ENCODE measurements at regions not wholly inside any gene's neighbourhood (a gene's known extent, or its start where the extent isn't known, plus 50 kb on each side); places are given as distances from the start of the nearest gene placed in this dataset.

DNA sequence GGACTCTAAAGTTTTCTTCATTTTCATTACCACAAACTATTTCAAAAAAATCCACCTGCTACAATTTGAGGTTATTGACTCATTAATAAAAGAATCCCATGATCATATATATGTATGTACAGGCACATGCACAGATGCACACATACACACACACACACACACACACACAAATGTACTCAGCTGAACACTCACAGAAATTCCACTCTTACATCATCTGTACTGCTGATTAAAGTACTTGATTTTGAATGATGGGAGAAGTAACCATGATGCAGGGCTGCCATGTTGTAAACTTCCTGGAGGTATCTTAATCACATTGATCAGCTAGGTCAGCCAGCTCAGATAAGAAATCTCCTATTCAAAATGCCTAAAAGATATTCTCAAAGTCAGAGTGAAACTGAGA lies 1313.2 kb upstream of the NRXN1 start:
- no peaks in the 10 kb centered on the region for H3K36me3 ChIP-seq (ENCODE audit: control insufficient read depth in 2 of 2, insufficient read depth in 1 of 2, low read length in 2 of 2)
- H3K9me3 ChIP-seq (ENCODE audit: control insufficient read depth, insufficient read depth, low read depth, low read length): no peaks in the 10 kb centered on the region
- no peak overlapping the region for H3K4me3 ChIP-seq (ENCODE audit: low read depth, low read length)
- no peak overlapping the region for H3K27ac ChIP-seq (ENCODE audit: extremely low read depth, low read depth, low read length)
- POLR2A ChIA-PET: no interaction called here
- H3K4me1 ChIP-seq (ENCODE audit: control insufficient read depth, insufficient read depth, low read length): no peaks in the 10 kb centered on the region
- CTCF ChIA-PET: no interaction called here
- TF ChIP-seq ZNF23 (tag by site-specific recombination; IDR thresholded peaks at IDR 0.05; ENCODE audit: borderline replicate concordance) (no peak), ZNF146 (tag by site-specific recombination; IDR thresholded peaks at IDR 0.05) (no peak), ZNF792 (tag by site-specific recombination; IDR thresholded peaks at IDR 0.05) (no peak), SP3 (tag by site-specific recombination; IDR thresholded peaks at IDR 0.05) (no peak), BCL11A (tag by site-specific recombination; IDR thresholded peaks at IDR 0.05; ENCODE audit: low read depth) (no peak), ZNF664 (tag by site-specific recombination; IDR thresholded peaks at IDR 0.05) (no peak), ZSCAN23 (tag by site-specific recombination; IDR thresholded peaks at IDR 0.05) (no peak)
- TF ChIP-seq, protein P1, sequence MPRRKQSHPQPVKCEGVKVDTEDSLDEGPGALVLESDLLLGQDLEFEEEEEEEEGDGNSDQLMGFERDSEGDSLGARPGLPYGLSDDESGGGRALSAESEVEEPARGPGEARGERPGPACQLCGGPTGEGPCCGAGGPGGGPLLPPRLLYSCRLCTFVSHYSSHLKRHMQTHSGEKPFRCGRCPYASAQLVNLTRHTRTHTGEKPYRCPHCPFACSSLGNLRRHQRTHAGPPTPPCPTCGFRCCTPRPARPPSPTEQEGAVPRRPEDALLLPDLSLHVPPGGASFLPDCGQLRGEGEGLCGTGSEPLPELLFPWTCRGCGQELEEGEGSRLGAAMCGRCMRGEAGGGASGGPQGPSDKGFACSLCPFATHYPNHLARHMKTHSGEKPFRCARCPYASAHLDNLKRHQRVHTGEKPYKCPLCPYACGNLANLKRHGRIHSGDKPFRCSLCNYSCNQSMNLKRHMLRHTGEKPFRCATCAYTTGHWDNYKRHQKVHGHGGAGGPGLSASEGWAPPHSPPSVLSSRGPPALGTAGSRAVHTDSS (tag by site-specific recombination; IDR thresholded peaks at IDR 0.05): no peak
- TF ChIP-seq, protein P2, sequence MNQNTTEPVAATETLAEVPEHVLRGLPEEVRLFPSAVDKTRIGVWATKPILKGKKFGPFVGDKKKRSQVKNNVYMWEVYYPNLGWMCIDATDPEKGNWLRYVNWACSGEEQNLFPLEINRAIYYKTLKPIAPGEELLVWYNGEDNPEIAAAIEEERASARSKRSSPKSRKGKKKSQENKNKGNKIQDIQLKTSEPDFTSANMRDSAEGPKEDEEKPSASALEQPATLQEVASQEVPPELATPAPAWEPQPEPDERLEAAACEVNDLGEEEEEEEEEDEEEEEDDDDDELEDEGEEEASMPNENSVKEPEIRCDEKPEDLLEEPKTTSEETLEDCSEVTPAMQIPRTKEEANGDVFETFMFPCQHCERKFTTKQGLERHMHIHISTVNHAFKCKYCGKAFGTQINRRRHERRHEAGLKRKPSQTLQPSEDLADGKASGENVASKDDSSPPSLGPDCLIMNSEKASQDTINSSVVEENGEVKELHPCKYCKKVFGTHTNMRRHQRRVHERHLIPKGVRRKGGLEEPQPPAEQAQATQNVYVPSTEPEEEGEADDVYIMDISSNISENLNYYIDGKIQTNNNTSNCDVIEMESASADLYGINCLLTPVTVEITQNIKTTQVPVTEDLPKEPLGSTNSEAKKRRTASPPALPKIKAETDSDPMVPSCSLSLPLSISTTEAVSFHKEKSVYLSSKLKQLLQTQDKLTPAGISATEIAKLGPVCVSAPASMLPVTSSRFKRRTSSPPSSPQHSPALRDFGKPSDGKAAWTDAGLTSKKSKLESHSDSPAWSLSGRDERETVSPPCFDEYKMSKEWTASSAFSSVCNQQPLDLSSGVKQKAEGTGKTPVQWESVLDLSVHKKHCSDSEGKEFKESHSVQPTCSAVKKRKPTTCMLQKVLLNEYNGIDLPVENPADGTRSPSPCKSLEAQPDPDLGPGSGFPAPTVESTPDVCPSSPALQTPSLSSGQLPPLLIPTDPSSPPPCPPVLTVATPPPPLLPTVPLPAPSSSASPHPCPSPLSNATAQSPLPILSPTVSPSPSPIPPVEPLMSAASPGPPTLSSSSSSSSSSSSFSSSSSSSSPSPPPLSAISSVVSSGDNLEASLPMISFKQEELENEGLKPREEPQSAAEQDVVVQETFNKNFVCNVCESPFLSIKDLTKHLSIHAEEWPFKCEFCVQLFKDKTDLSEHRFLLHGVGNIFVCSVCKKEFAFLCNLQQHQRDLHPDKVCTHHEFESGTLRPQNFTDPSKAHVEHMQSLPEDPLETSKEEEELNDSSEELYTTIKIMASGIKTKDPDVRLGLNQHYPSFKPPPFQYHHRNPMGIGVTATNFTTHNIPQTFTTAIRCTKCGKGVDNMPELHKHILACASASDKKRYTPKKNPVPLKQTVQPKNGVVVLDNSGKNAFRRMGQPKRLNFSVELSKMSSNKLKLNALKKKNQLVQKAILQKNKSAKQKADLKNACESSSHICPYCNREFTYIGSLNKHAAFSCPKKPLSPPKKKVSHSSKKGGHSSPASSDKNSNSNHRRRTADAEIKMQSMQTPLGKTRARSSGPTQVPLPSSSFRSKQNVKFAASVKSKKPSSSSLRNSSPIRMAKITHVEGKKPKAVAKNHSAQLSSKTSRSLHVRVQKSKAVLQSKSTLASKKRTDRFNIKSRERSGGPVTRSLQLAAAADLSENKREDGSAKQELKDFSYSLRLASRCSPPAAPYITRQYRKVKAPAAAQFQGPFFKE (tag by site-specific recombination; IDR thresholded peaks at IDR 0.05; ENCODE audit: borderline replicate concordance): no peak
- TF ChIP-seq, protein P3, sequence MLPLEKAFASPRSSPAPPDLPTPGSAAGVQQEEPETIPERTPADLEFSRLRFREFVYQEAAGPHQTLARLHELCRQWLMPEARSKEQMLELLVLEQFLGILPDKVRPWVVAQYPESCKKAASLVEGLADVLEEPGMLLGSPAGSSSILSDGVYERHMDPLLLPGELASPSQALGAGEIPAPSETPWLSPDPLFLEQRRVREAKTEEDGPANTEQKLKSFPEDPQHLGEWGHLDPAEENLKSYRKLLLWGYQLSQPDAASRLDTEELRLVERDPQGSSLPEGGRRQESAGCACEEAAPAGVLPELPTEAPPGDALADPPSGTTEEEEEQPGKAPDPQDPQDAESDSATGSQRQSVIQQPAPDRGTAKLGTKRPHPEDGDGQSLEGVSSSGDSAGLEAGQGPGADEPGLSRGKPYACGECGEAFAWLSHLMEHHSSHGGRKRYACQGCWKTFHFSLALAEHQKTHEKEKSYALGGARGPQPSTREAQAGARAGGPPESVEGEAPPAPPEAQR (tag by site-specific recombination; IDR thresholded peaks at IDR 0.05): no peak

DNA sequence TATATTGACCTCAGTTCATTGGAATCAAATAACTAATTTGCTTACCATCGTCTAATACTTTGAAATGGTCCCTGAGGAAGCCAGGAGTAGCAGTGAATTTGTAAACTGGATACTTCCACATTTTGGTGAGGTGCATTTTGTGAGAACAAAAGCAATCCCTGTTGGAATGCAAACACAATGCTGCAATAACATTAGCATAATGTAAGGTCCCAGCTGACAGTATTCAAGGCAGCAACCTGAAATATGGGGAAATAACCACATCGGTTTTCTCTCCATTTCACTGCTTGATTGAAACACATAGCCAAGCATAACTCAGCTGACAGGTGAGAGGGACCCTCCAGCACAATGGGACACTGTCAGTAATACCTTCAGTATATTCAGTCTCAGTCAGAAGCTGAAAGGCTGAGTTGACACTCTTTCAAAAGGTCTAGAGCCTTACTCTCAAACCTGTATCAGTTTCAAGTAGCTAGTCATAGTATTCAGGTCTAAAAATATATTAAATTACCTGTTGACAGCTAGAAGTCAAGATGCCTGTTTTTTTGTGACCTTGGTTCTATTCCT lies 1311.9 kb upstream of the NRXN1 start:
- TF ChIP-seq, protein P4, sequence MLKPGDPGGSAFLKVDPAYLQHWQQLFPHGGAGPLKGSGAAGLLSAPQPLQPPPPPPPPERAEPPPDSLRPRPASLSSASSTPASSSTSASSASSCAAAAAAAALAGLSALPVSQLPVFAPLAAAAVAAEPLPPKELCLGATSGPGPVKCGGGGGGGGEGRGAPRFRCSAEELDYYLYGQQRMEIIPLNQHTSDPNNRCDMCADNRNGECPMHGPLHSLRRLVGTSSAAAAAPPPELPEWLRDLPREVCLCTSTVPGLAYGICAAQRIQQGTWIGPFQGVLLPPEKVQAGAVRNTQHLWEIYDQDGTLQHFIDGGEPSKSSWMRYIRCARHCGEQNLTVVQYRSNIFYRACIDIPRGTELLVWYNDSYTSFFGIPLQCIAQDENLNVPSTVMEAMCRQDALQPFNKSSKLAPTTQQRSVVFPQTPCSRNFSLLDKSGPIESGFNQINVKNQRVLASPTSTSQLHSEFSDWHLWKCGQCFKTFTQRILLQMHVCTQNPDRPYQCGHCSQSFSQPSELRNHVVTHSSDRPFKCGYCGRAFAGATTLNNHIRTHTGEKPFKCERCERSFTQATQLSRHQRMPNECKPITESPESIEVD (tag by site-specific recombination; IDR thresholded peaks at IDR 0.05): no peak
- no peak for TF ChIP-seq REPIN1 (tag by site-specific recombination; IDR thresholded peaks at IDR 0.05; ENCODE audit: low read depth)
- CTCF ChIA-PET: no interaction called here
- H3K4me3 ChIP-seq (ENCODE audit: low read depth, low read length): no peak overlapping the region
- no peak overlapping the region for H3K27ac ChIP-seq (ENCODE audit: extremely low read depth, low read depth, low read length)
- H3K4me1 ChIP-seq (ENCODE audit: control insufficient read depth, insufficient read depth, low read length): no peaks in the 10 kb centered on the region
- POLR2A ChIA-PET: no interaction called here
- no peaks in the 10 kb centered on the region for H3K36me3 ChIP-seq (ENCODE audit: control insufficient read depth in 2 of 2, insufficient read depth in 1 of 2, low read length in 2 of 2)
- H3K9me3 ChIP-seq (ENCODE audit: control insufficient read depth, insufficient read depth, low read depth, low read length): no peaks in the 10 kb centered on the region
